Caki2 (cell line): ENCODE measurements at regions not wholly inside any gene's neighbourhood (a gene's known extent, or its start where the extent isn't known, plus 50 kb on each side); places are given as distances from the start of the nearest gene placed in this dataset.

ENCODE experiments used
- DNase-seq: peaks from one replicate; pipeline ENCODE4 v3.0.0-alpha.2; 2015; ENCODE audit warnings: low read depth
- in situ Hi-C: cut with HindIII; loops from 2 replicates; pipeline ENCODE4 v1.10.0; 2016; ENCODE audit warnings: low sequenced_read_pairs, low pct_unique_long_range_greater_than_20kb, mixed read lengths

DNA sequence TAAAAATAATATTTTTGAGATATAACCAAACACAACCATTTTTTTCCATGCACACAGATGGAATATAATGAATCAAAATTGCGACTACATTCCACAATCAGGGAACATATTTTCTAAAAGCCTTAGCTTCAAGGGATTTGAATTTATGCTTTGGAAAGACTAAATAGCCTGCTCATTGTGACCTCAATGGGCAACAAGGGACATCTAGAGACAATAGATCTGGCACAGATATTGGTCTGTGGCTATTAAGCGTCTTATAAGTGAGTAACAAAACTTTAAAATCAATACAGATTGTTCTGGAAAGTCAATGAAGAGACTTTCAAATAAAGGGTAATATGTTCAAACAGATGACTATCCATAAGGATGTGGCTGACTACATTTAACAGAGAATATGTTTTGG is 660.6 kb upstream of the ADGRL4 start:
- in situ Hi-C loops: no loop called here
- DNase-seq: no peak

DNA sequence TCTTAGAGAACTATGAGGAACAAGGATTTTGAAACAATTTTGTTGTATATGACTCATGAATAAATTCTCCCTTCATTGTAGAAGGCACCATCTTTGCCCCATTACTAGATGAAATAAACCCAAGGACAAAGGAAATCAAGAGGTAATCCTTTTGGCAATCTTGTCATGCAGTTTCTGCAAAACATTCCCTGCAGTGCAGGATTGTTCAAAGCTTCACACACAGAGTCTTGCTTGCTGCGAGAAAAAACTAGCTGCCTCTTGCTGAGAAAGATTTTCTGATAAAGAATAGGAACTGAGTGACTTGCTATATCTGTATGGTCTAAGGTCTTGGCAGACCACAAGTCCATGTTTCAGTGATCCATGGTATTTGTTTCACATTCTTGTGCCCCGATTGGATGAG is 657.4 kb upstream of the ADGRL4 start:
- DNase-seq: no peak
- in situ Hi-C loops: no loop called here

DNA sequence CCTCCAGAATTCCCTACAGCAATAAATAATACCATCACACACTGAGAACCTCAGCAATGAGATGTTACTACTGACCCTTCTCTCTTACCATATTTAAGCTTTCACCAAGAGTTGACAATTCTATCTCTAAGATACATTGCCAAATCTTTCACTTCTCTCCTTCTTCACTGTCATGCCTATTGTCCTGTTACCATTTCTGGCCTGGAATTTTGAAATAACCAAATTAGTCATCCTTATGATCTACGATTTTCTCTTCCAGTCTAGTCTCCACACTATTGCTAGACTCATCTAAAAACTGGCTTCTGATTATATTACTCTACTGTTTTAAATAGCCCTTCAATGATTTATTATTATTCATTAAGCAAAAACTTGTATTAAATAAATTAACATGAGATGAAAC is 656.1 kb upstream of the ADGRL4 start:
- in situ Hi-C loops: no loop called here
- DNase-seq: no peak

DNA sequence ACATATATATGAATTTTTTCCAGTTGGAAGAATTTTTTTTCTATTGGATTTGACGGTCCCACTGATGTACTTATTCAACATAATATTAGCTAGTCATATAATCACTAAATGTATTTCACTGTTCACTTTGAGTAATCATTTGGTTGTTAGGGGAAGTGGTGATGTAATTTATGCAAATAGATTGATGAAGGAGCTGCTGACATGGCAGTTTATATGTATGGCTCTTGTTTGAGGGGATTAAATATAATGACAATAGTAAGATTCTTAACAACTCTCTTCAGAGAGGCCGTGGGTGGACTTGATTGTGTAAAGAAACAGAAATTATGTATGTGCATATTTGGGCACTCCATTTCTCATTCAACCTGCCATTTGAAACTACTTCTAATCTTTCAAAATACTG is 653.6 kb upstream of the ADGRL4 start:
- in situ Hi-C loops: no loop called here
- DNase-seq: no peak

DNA sequence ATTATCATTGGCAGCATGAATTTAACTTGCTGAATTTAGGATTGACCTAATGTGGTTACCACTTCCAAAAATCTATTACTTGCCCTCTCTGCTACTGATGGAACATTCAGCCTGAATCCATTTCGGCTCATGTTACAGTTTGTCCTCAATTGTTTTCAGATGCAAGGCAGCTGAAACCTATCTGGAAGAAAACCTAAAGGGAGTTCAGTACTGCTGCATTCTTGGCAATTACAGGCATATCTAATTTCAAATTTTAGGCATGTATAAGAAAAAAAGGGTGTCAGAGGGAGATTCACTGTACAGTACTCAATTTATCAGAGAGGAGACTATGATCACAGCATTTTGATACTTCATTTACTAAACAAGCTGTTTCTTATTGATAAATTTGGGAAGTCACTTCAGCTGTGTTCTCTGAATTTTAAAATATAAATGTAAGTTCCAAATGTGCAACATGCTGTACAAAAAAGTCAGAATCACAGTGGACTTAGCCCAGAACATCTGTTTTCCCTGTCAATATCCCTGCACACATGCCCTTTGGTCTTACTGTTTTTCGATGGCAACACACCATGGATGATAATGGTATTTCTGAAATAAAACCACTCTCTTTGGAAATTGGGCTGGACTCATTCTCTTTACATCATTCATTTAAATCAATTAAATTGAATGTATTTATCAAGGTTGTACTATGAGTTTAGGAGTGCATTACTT is 651.6 kb upstream of the ADGRL4 start:
- DNase-seq: no peak
- in situ Hi-C loops: no loop called here

DNA sequence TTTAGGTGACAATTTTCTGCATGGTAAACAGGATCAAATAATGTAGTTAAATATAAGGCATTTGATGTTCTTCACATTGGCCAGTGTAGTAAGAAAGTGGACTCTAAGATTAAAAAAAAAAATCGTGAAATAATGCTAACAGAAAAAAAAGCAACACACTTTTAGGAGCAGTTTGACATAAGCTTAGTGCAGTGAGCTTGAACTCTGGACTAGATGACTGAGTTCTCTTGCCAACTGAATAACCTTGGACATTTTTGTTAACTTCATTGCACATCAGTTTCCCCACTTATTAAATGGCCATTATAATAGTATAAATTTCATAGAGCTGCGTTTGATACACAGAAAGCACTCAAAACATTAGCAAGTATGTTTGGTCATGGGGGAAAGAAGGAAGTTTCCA is 649.3 kb upstream of the ADGRL4 start:
- no peak for DNase-seq
- in situ Hi-C loops: no loop called here

DNA sequence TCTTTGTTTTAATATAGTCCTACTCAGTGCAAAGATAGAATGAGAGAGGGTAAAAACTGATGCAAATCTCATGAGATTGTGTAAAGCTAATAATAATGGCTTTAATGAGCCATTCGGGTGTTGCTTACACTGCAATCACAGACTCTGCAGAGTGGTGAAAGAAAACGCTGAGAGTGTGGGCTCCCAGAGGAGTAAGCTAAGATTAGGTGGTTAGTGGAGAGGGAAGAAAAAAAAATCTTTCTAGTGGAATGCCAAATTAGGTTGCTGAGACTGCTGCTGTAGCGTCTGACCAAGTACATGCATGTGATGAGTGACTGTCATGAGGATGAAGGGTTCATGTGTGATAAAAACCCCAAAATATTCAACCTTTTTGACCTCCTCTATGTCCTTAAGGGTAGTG is 645.9 kb upstream of the ADGRL4 start:
- no peak for DNase-seq
- in situ Hi-C loops: no loop called here

DNA sequence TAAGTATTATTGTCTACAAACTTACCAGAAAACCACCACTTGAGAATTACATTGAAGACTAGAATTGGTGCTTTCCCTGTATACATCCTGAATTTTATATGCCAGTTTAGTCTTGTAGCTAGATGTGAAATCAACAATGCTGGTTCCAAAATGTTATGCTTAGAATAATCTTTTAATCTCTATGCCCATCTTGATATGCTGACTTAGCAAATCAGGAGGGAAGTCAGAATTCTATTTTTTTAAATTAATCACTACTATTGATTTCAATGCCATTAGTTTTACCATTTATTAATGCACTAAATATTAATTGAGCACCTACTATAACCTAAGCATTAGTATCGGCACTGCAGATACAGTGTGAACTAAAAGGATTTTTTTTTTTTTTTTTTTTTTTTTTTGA is 641.6 kb upstream of the ADGRL4 start:
- in situ Hi-C loops: no loop called here
- DNase-seq: no peak

DNA sequence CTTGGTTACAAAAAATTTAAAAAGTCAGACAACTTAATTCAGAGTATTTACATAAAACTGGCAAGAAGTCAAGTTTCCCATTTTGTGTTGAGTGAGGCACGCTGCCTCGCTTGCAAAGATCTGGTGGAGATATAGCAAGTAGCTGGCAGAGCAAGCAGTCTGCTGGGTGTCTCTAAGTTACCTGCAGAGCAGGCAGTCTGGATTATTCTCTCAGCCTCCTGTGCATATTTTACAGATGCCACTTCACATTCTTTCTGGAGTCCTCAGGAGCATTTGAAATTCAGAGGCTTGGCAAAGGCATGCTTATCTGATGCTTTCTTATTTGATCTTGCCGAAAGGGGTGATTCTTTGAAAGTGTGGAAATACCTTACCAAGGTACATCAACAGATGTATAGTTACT is 640.4 kb upstream of the ADGRL4 start:
- DNase-seq: no peak
- in situ Hi-C loops: no loop called here

DNA sequence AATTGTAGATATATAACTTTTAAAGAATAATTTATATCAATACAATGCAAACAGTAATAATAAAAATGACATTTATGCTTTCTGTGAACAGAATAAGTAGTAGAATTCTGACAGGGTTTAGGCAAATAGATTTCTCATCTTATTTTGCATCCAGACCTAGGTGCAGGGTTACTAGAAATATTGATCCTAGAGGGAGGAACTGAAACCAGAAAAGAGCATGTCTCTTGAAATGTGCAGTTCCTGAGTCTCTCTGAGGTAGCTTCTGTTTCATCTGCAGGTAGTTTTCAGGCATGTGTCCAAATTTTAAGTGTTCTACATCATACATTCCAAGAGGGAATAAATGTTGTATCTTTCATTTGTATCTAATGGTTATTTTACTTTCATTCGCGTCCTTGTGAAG is 631.9 kb upstream of the ADGRL4 start:
- in situ Hi-C loops: no loop called here
- DNase-seq: no peak

DNA sequence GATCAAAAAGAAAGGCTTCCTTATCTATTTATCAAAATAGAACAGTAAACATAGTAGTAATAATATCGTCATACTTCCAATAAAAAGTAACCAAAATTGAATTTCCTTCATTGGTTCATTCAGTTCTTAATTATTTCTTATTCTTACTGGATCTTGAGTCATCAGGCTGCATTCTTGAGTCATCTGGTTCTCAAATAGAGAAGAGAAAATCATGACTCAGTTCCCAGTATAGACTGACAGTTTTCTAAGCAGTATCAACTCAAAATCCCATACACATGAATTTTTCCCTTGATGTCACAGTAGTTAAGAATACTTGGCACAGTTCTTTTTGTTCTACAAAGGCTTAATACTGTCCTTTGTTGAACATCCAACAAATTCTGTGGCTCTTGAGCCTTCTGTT is 626.9 kb upstream of the ADGRL4 start:
- DNase-seq: no peak
- in situ Hi-C loops: no loop called here

DNA sequence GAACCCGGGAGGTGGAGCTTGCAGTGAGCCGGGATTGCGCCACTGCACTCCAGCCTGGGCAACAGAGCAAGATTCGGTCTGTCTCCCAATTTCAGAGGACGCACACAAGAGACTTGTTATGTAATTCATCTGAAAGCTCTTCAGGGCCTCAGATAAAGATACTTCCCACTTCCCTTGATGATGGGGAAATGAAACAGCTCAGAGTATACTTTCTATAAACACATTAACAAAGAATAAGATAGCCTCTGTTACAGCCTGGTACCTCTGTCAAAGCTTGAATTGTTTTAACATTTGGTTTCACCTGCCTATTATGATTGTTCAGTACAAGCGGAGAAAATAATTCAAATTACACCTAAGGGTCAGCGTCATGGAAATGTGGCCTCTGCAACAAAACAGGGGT is 622.9 kb upstream of the ADGRL4 start:
- DNase-seq: no peak
- in situ Hi-C loops: no loop called here

DNA sequence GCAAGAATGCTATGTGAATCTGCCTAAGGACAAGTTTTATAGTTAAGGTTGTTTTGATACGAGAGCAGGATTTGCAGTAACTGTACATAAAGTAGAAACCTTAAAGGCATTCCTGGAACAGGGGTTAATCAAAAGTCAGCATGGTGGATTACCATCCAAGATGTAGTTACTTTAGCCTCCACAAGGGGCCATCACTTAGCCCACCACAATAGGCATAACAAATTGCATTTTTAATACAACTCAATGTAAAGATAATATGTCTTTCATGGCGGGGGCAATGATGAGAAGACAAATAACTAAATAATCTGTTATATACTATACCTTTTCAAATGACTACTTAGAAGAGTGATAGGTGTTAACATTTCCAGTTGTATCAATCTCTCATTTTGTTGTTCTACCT is 611.2 kb upstream of the ADGRL4 start:
- no peak for DNase-seq
- in situ Hi-C loops: no loop called here

DNA sequence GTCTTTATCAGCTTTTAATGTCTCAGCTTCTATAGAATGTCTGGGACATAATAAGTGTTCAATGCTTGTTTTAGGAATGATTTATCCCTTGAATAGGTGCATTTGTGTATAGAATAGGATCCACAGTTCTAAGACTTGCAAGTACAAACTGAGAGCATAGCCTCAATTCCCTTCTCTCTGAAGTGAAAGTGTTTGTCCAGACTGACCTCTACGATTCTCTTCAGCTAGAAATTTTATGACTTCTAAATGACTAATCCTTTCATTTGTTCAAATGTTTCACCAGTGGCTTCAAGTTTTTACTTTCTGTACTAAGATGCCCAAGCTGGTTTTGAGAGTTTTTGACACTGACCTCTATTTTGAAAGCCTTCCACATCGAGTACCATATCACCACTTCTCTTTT is 608.2 kb upstream of the ADGRL4 start:
- DNase-seq: no peak
- in situ Hi-C loops: no loop called here

DNA sequence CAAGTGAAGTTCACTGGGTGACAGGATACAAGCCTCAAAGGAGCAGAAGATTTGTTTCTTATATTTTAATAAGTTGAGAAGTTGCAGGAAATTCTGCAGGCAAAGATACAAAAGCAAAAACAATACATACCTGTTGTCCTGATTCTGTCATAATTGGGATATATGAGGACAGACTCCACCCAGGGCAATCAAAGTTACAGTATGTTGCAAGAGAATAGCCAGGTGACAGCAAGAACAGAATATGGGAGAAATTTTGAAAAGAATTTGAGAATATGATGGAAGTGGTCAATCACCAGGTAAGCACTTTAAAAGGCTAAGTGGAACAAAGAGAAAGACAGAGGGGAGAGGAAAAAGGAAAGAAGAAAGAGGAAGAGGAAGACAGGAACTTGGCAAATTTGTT is 607.6 kb upstream of the ADGRL4 start:
- DNase-seq: no peak
- in situ Hi-C loops: no loop called here

DNA sequence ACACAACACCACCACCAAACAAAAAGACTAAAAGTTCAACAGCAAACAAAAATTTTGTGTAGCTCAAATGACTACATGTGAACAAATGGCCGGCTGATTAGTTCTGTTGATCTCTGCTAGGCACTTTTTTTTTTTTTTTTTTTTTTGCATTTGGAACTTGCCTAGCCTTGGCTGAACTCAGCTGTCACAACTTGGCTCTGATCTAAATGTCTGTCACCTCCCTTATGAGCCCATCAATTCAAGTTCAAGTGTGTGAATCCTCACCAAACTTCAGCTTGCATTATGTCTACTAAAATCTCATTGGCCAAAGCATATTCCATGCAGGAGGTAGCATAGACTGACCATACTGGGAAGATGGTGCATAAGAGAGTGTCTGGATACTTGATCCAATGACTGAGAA is 606.5 kb upstream of the ADGRL4 start:
- in situ Hi-C loops: no loop called here
- DNase-seq: no peak

DNA sequence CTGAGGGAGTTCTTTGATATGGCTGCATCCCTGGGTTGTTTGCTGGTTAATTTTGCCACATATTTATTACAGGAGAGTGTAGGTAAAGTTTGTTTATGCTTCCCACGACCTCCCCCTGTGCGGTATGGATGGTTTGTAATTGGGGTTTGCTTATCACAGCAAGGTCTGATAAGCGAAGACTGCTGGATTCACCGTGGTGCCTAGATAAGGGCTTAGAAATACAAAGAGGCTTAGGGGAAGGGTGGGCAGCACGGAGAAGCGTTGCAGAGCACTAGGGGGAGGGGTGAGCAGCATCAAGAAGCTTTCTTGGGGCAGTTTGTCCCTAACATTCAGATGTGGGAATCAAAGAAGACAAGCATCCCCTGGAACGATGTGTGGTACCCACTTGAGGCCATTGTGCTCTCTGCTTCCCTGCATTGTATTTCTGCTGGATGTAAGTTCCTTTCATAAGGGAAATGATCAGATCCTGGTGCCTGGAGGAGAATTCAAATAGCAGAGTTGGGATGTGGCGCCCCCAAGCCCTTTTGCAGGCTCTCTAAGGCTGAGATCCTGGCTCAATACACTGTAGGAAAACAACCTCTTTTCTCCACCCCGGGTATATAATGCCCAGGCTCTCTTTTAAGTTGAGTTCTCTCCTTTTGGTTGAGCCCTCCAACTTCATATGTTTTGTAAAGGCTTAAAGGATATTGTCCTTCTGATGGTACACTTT is 598.1 kb upstream of the ADGRL4 start:
- no peak for DNase-seq
- in situ Hi-C loops: no loop called here

DNA sequence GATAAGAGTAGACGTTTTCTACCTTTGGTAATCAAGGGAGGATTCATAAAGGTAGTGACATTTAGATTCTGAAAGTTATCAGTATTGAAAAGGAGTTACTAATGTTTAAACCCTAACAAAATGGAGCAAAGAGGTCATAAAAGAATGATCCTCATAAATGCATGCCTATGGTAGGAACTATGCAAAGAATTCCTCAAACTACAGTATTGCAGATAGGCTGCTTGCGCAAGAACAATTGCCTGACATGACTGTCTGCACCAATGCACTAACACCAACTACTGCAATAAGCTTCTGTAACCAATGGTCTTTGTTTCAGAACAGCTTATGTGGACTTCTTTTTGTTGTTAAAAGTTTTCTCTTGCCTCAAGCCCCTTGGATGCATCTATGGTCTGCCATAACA is 597.3 kb upstream of the ADGRL4 start:
- no peak for DNase-seq

DNA sequence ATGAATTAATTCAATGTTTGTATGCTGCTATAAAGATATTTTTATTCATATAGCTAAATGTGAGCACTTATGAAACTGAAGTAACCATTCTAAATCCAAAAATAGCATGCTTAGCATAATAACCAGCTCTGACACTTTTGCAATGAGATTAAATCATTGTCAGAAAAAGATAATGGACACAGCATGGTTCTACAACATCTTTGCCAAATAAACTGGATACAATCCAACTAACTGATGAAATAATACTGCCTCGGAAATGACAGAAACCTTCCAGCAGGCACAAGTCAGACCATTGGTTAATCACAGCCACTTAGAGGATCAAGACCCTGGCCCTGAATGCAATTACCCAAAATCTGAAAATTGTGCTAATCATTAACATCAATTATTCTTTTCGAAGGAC is 592.7 kb upstream of the ADGRL4 start:
- in situ Hi-C loops: no loop called here

More for the DNA sequence above, 597.3 kb upstream of the ADGRL4 start:
- in situ Hi-C loops: no loop called here

DNA sequence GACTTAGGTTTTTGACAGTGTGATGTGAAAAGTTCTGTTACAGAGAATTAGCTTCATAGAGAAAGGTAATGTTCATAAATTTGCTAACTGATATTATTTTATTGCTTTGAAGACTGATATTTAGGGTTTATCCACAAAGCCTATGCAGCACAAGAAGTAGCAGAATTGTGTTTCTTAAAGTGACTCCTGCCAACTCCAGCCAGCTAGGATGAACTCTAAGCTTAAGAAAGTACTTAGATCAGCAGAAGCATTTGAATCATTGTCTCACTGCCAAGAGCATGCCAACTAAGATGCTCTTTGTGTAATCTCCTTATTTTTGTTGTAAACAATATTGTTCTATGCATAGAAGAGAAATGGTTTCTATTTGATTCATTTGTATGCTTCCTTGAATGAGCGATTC is 589.4 kb upstream of the ADGRL4 start:
- DNase-seq: no peak
- in situ Hi-C loops: no loop called here

More for the DNA sequence above, 592.7 kb upstream of the ADGRL4 start:
- no peak for DNase-seq
